HL-60 (cell line): ENCODE measurements at regions not wholly inside any gene's neighbourhood (a gene's known extent, or its start where the extent isn't known, plus 50 kb on each side); places are given as distances from the start of the nearest gene placed in this dataset.

ENCODE experiments used
- GABPA ChIP-seq: IDR thresholded peaks from 2 replicates; pipeline ENCODE4 v1.6.1; 2012; ENCODE audit warnings: low read depth
- POLR2AphosphoS5 ChIP-seq: IDR thresholded peaks from 2 replicates; pipeline ENCODE4 v1.6.1; 2012; ENCODE audit warnings: low read depth
- REST ChIP-seq: IDR thresholded peaks from 2 replicates; pipeline ENCODE4 v1.6.1; 2012; ENCODE audit warnings: low read depth; ENCODE audit not compliant: insufficient replicate concordance
- SPI1 ChIP-seq: IDR thresholded peaks from 2 replicates; pipeline ENCODE4 v1.6.1; 2012; ENCODE audit warnings: low read depth, mild to moderate bottlenecking, borderline replicate concordance
- TF ChIP-seq, protein P1 (sequence below): IDR thresholded peaks from one replicate; pipeline ENCODE4 v1.5.1; 2011; ENCODE audit warnings: low read length, control low read depth, inconsistent platforms; ENCODE audit not compliant: insufficient read depth

- TF ChIP-seq, protein P1, sequence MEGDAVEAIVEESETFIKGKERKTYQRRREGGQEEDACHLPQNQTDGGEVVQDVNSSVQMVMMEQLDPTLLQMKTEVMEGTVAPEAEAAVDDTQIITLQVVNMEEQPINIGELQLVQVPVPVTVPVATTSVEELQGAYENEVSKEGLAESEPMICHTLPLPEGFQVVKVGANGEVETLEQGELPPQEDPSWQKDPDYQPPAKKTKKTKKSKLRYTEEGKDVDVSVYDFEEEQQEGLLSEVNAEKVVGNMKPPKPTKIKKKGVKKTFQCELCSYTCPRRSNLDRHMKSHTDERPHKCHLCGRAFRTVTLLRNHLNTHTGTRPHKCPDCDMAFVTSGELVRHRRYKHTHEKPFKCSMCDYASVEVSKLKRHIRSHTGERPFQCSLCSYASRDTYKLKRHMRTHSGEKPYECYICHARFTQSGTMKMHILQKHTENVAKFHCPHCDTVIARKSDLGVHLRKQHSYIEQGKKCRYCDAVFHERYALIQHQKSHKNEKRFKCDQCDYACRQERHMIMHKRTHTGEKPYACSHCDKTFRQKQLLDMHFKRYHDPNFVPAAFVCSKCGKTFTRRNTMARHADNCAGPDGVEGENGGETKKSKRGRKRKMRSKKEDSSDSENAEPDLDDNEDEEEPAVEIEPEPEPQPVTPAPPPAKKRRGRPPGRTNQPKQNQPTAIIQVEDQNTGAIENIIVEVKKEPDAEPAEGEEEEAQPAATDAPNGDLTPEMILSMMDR: no peak
- TF ChIP-seq POLR2AphosphoS5 (no peak), GABPA (no peak), REST (no peak), SPI1 (no peak)
Measured at GRCh38 chr5:73330613-73331012, 118.0 kb downstream of the FOXD1 start.
